Stomach (tissue), 8 donors: ENCODE measurements at regions not wholly inside any gene's neighbourhood (a gene's known extent, or its start where the extent isn't known, plus 50 kb on each side); places are given as distances from the start of the nearest gene placed in this dataset.

Experiments
- DNase-seq, 2 donors: peaks; one replicate each; pipeline versions ENCODE4 v3.0.0 to v3.0.0-alpha.2; 2013 to 2019
- H3K27ac ChIP-seq, 5 donors: fragments of 200-600 bp in 4 of 5; sonication (generic) in 4 of 5; one replicate each; pipeline ENCODE4 v1.5.1; 2013 to 2019; ENCODE audit warnings: mild to moderate bottlenecking in 1 of 5, moderate library complexity in 1 of 5
- H3K27me3 ChIP-seq, 3 donors: fragments of 200-600 bp; sonication (generic); one replicate each; pipeline ENCODE4 v1.5.1; 2017 to 2019; ENCODE audit warnings: mixed run types in 1 of 3
- H3K36me3 ChIP-seq, 4 donors: fragments of 200-600 bp; sonication (generic); 1 replicate in 3 of 4; 2 replicates in 1 of 4; pipeline ENCODE4 v1.5.1; 2016 to 2019
- H3K4me1 ChIP-seq, 4 donors: fragments of 200-600 bp; sonication (generic); one replicate each; pipeline ENCODE4 v1.5.1; 2016 to 2019
- H3K4me3 ChIP-seq, 4 donors: fragments of 200-600 bp; sonication (generic) in 3 of 4; one replicate each; pipeline ENCODE4 v1.5.1; 2016 to 2019; ENCODE audit warnings: mild to moderate bottlenecking in 1 of 4
- H3K9me3 ChIP-seq, 4 donors: fragments of 200-600 bp; sonication (generic); one replicate each; pipeline ENCODE4 v1.5.1; 2016 to 2019
- EP300 ChIP-seq: sonication (generic); formaldehyde crosslinking; IDR thresholded peaks from one replicate; pipeline ENCODE4 v1.6.1; 2017; ENCODE audit warnings: antibody characterized with exemption
- POLR2A ChIP-seq, 4 donors: fragments of 450-650 bp; IDR thresholded peaks; one replicate each; pipeline ENCODE4 v1.6.1; 2016; ENCODE audit warnings: antibody characterized with exemption in 4 of 4, control low read depth in 2 of 4, mild to moderate bottlenecking in 1 of 4, moderate library complexity in 1 of 4
- POLR2AphosphoS5 ChIP-seq, 3 donors: sonication (generic); formaldehyde crosslinking; IDR thresholded peaks; one replicate each; pipeline ENCODE4 v1.6.1; 2016; ENCODE audit warnings: antibody characterized with exemption in 3 of 3
- WGBS, 5 donors: extraction: QIAGEN DNeasy Blood & Tissue Kit in 3 of 5; methylation state at CpG; one replicate each; pipeline versions ENCODE4 v1.1.5 to v1.1.7; 2013 to 2018; 5-methylcytosine and 5-hydroxymethylcytosine counted together
- intact Hi-C: fragments of 100-400 bp; cut with DNase I; formaldehyde crosslinking; loops from one replicate; pipeline ENCODE4 v1.15.1; 2023; ENCODE audit warnings: low total_unique reads
- TF ChIP-seq, protein P1 (sequence below), 7 experiments: fragments of 450-650 bp in 4 of 7; fragments of 200-600 bp in 3 of 7; sonication (generic) in 3 of 7; IDR thresholded peaks; one replicate each; pipeline ENCODE4 v1.5.1; 2016 to 2019; ENCODE audit warnings: antibody characterized with exemption in 7 of 7, control low read depth in 2 of 7, mild to moderate bottlenecking in 1 of 7
- donor health status: healthy with polysubstance abuse.
- donor health status: Bipolar disorder and iron deficiency.
- donor health status: healthy.

DNA sequence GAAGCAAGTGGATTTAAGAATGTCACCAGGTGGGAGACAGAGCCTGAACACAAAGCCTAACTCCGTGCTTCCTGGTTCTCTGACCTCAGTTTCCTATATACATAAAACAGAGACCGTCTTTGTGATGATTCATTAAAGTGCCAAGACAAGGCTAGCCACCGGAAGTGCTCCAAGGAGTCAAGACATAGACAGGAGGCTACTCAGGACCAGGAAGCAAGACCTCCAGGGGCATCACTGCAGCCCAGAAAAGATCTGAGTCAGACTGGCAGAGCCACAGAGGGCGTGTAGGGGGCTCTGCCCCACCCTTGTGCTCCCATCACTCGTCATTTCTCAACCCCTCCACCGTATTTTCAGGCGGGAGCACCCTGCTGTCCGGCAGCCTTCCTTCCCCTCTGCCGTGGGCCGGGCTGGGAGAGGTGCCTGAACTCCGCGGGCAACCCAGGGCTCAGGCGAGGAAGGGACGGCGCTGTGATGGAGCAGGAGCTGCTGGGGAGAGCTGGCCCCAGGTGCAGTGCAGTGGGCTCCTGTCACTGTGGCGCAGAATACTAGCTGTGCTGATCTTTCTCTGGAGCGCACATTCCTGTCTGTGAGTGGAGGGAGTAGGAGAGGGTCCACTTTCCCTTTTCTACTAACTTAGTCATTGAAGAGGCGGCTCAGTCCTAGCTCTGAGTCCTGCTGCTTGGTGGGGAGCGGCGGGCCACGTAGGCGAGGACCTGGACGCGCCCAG lies 134.7 kb upstream of the GPR12 start:
- TF ChIP-seq, protein P1, sequence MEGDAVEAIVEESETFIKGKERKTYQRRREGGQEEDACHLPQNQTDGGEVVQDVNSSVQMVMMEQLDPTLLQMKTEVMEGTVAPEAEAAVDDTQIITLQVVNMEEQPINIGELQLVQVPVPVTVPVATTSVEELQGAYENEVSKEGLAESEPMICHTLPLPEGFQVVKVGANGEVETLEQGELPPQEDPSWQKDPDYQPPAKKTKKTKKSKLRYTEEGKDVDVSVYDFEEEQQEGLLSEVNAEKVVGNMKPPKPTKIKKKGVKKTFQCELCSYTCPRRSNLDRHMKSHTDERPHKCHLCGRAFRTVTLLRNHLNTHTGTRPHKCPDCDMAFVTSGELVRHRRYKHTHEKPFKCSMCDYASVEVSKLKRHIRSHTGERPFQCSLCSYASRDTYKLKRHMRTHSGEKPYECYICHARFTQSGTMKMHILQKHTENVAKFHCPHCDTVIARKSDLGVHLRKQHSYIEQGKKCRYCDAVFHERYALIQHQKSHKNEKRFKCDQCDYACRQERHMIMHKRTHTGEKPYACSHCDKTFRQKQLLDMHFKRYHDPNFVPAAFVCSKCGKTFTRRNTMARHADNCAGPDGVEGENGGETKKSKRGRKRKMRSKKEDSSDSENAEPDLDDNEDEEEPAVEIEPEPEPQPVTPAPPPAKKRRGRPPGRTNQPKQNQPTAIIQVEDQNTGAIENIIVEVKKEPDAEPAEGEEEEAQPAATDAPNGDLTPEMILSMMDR (IDR thresholded peaks at IDR 0.05) = no peak
- no peak for TF ChIP-seq POLR2AphosphoS5 (IDR thresholded peaks at IDR 0.05)
- TF ChIP-seq EP300 = no peak
- TF ChIP-seq POLR2A (IDR thresholded peaks at IDR 0.05) = no peak
- Histone ChIP-seq H3K4me1 (no peaks in the 10 kb centered on the region), H3K27ac (no peak overlapping the region), H3K36me3 (no peaks in the 10 kb centered on the region), H3K4me3 (no peak overlapping the region), H3K27me3 (peaks cover 0 to 51% (median 16%) of the 10 kb centered on the region in 3 donors), H3K9me3 (no peaks in the 10 kb centered on the region)
- 30 to 36% (median 33%) methylated on average over 15 to 24 of the region's 24 CpGs for WGBS, 5 donors
- DNase-seq = no peak
- intact Hi-C loops = no loop called here

DNA sequence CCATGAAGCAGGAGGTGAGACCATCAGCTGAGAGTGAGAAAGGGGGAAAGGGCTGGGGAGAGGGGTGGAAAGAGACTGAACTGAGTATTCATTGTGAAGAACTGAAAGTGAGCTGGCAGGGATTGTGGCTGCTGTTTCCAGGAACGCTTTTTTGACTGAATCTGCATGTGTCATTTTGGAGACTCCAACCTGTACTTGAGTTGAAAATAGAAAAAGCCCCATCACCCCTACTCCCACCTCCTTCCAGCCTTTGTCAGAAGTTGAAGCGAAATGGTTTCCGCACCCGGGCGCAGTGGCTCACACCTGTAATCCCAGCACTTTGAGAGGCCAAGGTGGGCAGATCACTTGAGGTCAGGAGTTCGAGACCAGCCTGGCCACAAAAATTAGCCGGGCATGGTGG lies 128.0 kb upstream of the GPR12 start:
- WGBS, 5 donors = 84 to 94% (median 89%) methylated on average over 7 of the region's 7 CpGs
- H3K9me3 ChIP-seq = no peaks in the 10 kb centered on the region
- H3K4me1 ChIP-seq = no peaks in the 10 kb centered on the region
- no peaks in the 10 kb centered on the region for H3K36me3 ChIP-seq
- TF ChIP-seq, protein P1 (IDR thresholded peaks at IDR 0.05) = no peak
- TF ChIP-seq EP300 (no peak), POLR2AphosphoS5 (IDR thresholded peaks at IDR 0.05) (no peak), POLR2A (IDR thresholded peaks at IDR 0.05) (no peak)
- DNase-seq = no peak
- no peak overlapping the region for H3K27ac ChIP-seq
- no peaks in the 10 kb centered on the region for H3K27me3 ChIP-seq
- intact Hi-C loops = no loop called here
- no peak overlapping the region for H3K4me3 ChIP-seq

DNA sequence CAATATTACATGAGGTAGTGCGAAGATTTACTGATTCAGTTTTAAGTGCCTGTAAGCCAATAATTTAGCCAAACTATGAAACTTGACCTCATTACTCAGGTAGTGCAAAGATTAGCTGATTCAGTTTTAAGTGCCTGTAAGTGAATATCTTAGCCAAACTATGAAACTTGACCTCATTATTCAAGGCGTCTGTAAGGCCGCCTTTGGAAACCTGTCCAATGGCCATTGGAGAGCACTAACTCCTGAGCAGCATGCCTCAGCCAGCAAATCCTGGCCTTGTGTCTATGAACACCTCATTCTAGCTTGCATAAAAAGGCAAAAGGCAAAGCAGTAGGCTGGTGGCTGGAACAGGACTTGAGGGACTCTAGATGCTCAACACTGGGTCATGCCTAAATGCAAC lies 127.0 kb upstream of the GPR12 start:
- 58 to 89% (median 76%) methylated on average over 3 of the region's 3 CpGs for WGBS, 5 donors
- intact Hi-C loops = no loop called here

DNA sequence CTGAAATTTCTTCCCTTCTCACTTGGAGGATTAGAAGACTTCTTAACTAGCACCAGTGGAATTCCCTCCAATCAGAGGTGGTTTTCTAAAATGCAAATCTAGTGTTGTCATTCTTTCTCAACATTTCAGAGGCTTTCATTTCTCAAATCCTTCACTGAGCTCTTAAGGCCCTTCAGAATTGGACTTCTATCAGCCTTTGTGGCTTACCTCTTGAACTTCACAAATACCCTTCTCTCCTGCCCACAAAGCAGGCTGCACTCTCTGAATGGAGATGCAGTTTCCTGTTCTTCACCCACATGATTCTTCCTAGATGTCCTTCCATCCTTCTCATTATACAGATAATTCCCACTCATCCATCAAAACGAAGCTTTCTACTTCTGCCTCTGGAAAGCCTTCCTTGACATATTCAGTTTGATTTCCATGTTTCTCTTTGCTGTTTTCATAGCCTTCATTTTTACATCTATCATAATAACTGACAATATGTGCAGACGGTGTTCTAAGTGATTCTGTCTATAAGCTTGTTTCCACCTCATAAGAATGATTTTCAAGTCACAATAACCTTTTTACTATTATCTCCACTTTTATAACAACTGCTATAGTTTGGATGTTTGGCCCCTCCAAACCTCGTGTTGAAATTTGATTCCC lies 123.1 kb upstream of the GPR12 start:
- WGBS, 5 donors = 44 to 61% (median 52%) methylated on average over 3 of the region's 3 CpGs

More for the DNA sequence above, 127.0 kb upstream of the GPR12 start:
- no peak overlapping the region for H3K4me3 ChIP-seq
- no peak for TF ChIP-seq POLR2AphosphoS5 (IDR thresholded peaks at IDR 0.05)
- TF ChIP-seq EP300 = no peak
- no peak for TF ChIP-seq POLR2A (IDR thresholded peaks at IDR 0.05)
- H3K9me3 ChIP-seq = no peaks in the 10 kb centered on the region
- no peaks in the 10 kb centered on the region for H3K4me1 ChIP-seq
- H3K36me3 ChIP-seq = no peaks in the 10 kb centered on the region
- H3K27ac ChIP-seq = no peak overlapping the region
- peaks cover 0 to 9% (median 0%) of the 10 kb centered on the region in 3 donors for H3K27me3 ChIP-seq
- no peak for DNase-seq

DNA sequence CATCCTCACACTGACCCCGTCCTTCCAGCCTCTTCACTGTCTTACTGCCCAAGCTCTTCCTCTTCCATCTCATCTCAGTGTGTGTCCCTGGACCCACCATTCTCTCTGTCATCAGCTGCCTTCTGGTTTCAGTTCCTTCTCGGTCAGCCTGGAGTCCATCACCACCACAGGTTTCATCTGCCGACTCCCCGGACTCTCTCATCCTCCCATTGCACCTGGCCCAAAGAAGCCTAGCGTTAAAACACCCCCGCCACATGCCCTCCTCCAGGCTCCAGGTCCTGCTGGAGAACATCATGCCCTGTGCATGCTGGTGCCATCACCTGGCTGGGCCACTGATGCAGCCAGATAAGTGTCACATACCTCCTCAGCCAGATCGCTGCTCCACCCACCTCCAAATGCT lies 122.1 kb upstream of the GPR12 start:
- peaks cover 0 to 30% (median 0%) of the 10 kb centered on the region in 3 donors for H3K27me3 ChIP-seq
- no peaks in the 10 kb centered on the region for H3K36me3 ChIP-seq
- TF ChIP-seq EP300 (no peak), POLR2A (IDR thresholded peaks at IDR 0.05) (no peak), POLR2AphosphoS5 (IDR thresholded peaks at IDR 0.05) (no peak)
- TF ChIP-seq, protein P1 (IDR thresholded peaks at IDR 0.05) = no peak
- no peak for DNase-seq
- no peak overlapping the region for H3K4me3 ChIP-seq
- H3K27ac ChIP-seq = no peak overlapping the region
- WGBS, 5 donors = 84 to 93% (median 90%) methylated on average over 7 of the region's 7 CpGs
- intact Hi-C loops = no loop called here
- H3K4me1 ChIP-seq = peaks cover 0 to 7% (median 0%) of the 10 kb centered on the region in 4 donors
- H3K9me3 ChIP-seq = peaks cover 0 to 6% (median 5%) of the 10 kb centered on the region in 4 donors

More for the DNA sequence above, 123.1 kb upstream of the GPR12 start:
- H3K4me3 ChIP-seq = no peak overlapping the region
- H3K9me3 ChIP-seq = no peaks in the 10 kb centered on the region
- intact Hi-C loops = no loop called here
- no peak for DNase-seq
- H3K27me3 ChIP-seq = peaks cover 0 to 30% (median 0%) of the 10 kb centered on the region in 3 donors
- no peak overlapping the region for H3K27ac ChIP-seq
- no peaks in the 10 kb centered on the region for H3K36me3 ChIP-seq
- H3K4me1 ChIP-seq = peaks cover 0 to 7% (median 0%) of the 10 kb centered on the region in 4 donors
- no peak for TF ChIP-seq POLR2A (IDR thresholded peaks at IDR 0.05)
- TF ChIP-seq POLR2AphosphoS5 (IDR thresholded peaks at IDR 0.05) = no peak
- TF ChIP-seq EP300 = no peak
